Activated B cell treated with CpG ODN at 0.5 μM for 24 hours (primary cell): ENCODE measurements at regions not wholly inside any gene's neighbourhood (a gene's known extent, or its start where the extent isn't known, plus 50 kb on each side); places are given as distances from the start of the nearest gene placed in this dataset.
"Not testable (repeated sequence)": the region's sequence is repeated elsewhere in the genome, so short reads cannot be mapped to it uniquely, and the experiment has no call there.

Experiments
- ATAC-seq: fragments of 200-7000 bp; cut with Tn5 transposase; one replicate; pipeline ENCODE4 v1.10.0; 2021; ENCODE audit warnings: low read depth, mild to moderate bottlenecking, moderate library complexity
- CTCF ChIA-PET: fragments of 350-600 bp; sonication (Branson Sonifier 250); formaldehyde crosslinking; loops from one replicate; lab custom pipeline; 2021; ENCODE audit warnings: antibody characterized with exemption; lab: Charles Lee
- POLR2A ChIA-PET: fragments of 350-600 bp; sonication (Branson Sonifier 250); formaldehyde crosslinking; loops from one replicate; lab custom pipeline; 2021; ENCODE audit warnings: antibody characterized with exemption; lab: Charles Lee
- DNase-seq: peaks from one replicate; pipeline ENCODE4 v3.0.0; 2022
- H3K27ac Mint-ChIP-seq: one replicate; pipeline ENCODE4 v1.8.0; 2020; ENCODE audit warnings: mixed read lengths
- H3K27me3 Mint-ChIP-seq: one replicate; pipeline ENCODE4 v1.8.0; 2021; ENCODE audit warnings: mixed read lengths
- H3K36me3 Mint-ChIP-seq: one replicate; pipeline ENCODE4 v1.8.0; 2021; ENCODE audit warnings: low read depth, mixed read lengths
- H3K4me1 Mint-ChIP-seq: one replicate; pipeline ENCODE4 v1.8.0; 2021; ENCODE audit warnings: mixed read lengths
- H3K4me3 Mint-ChIP-seq: one replicate; pipeline ENCODE4 v1.8.0; 2020; ENCODE audit warnings: mild to moderate bottlenecking, mixed read lengths
- H3K9me3 Mint-ChIP-seq: one replicate; pipeline ENCODE4 v1.8.0; 2020; ENCODE audit warnings: mixed read lengths
- CTCF ChIP-seq: fragments of 200-600 bp; IDR thresholded peaks from one replicate; pipeline ENCODE4 v1.8.0; 2022; ENCODE audit warnings: antibody characterized with exemption, mild to moderate bottlenecking
- intact Hi-C: fragments of 100-400 bp; cut with micrococcal nuclease; formaldehyde crosslinking; loops from one replicate; pipeline ENCODE4 v1.15.1; 2024

GRCh38 chr10:37733822-37734221, 123.6 kb downstream of the ZNF248 start:
- no peaks in the 10 kb centered on the region for H3K9me3 Mint-ChIP-seq
- ChIA-PET CTCF (no interaction called here), POLR2A (no interaction called here)
- ATAC-seq: no peak
- H3K36me3 Mint-ChIP-seq: no peaks in the 10 kb centered on the region
- H3K27ac Mint-ChIP-seq: no peak overlapping the region
- no peak for DNase-seq
- TF ChIP-seq CTCF: no peak
- H3K4me1 Mint-ChIP-seq: no peaks in the 10 kb centered on the region
- no peak overlapping the region for H3K4me3 Mint-ChIP-seq
- no peaks in the 10 kb centered on the region for H3K27me3 Mint-ChIP-seq
- intact Hi-C loops: no loop called here

- ChIA-PET POLR2A (no interaction called here), CTCF (no interaction called here)
- no peak for ATAC-seq
- DNase-seq: no peak
- Mint-ChIP-seq H3K36me3 (no peaks in the 10 kb centered on the region), H3K27ac (no peak overlapping the region), H3K27me3 (no peaks in the 10 kb centered on the region), H3K9me3 (no peaks in the 10 kb centered on the region), H3K4me1 (no peaks in the 10 kb centered on the region), H3K4me3 (no peak overlapping the region)
- intact Hi-C loops: no loop called here
- no peak for TF ChIP-seq CTCF
Observed at GRCh38 chr10:37732685-37733084, 124.7 kb downstream of the ZNF248 start.

GRCh38 chr10:37728830-37729229, 128.6 kb downstream of the ZNF248 start:
- Mint-ChIP-seq H3K9me3 (no peaks in the 10 kb centered on the region), H3K36me3 (no peaks in the 10 kb centered on the region), H3K27ac (no peak overlapping the region), H3K4me1 (no peaks in the 10 kb centered on the region), H3K27me3 (no peaks in the 10 kb centered on the region), H3K4me3 (no peak overlapping the region)
- CTCF ChIA-PET: no interaction called here
- TF ChIP-seq CTCF: no peak
- intact Hi-C loops: no loop called here
- POLR2A ChIA-PET: no interaction called here
- DNase-seq: no peak
- no peak for ATAC-seq

GRCh38 chr10:37727491-37728352, 129.7 kb downstream of the ZNF248 start:
- Mint-ChIP-seq H3K27ac (no peak overlapping the region), H3K9me3 (no peaks in the 10 kb centered on the region), H3K4me1 (no peaks in the 10 kb centered on the region), H3K36me3 (no peaks in the 10 kb centered on the region), H3K27me3 (no peaks in the 10 kb centered on the region), H3K4me3 (no peak overlapping the region)
- ChIA-PET CTCF (no interaction called here), POLR2A (no interaction called here)
- ATAC-seq: no peak
- TF ChIP-seq CTCF: no peak
- no peak for DNase-seq
- intact Hi-C loops: no loop called here

GRCh38 chr10:37721100-37721499, 136.3 kb downstream of the ZNF248 start:
- no peaks in the 10 kb centered on the region for H3K4me1 Mint-ChIP-seq
- no peak overlapping the region for H3K4me3 Mint-ChIP-seq
- H3K27me3 Mint-ChIP-seq: no peaks in the 10 kb centered on the region
- no peak overlapping the region for H3K27ac Mint-ChIP-seq
- DNase-seq (no peak), ATAC-seq (no peak)
- CTCF ChIA-PET: no interaction called here
- intact Hi-C loops: no loop called here
- no peaks in the 10 kb centered on the region for H3K36me3 Mint-ChIP-seq
- POLR2A ChIA-PET: no interaction called here
- H3K9me3 Mint-ChIP-seq: peaks cover 16% of the 10 kb centered on the region
- TF ChIP-seq CTCF: no peak

- intact Hi-C loops, ATAC-seq, H3K4me3 Mint-ChIP-seq, H3K27me3 Mint-ChIP-seq, H3K27ac Mint-ChIP-seq, H3K36me3 Mint-ChIP-seq, POLR2A ChIA-PET, CTCF ChIA-PET, DNase-seq, H3K4me1 Mint-ChIP-seq: not testable (repeated sequence)
- H3K9me3 Mint-ChIP-seq: peaks cover 16% of the 10 kb centered on the region
Observed at GRCh38 chr10:37718060-37718459, 139.3 kb downstream of the ZNF248 start.
